GM12878 (cell line): ENCODE measurements at regions not wholly inside any gene's neighbourhood (a gene's known extent, or its start where the extent isn't known, plus 50 kb on each side); places are given as distances from the start of the nearest gene placed in this dataset.
"Not testable (repeated sequence)": the region's sequence is repeated elsewhere in the genome, so short reads cannot be mapped to it uniquely, and the experiment has no call there.

ENCODE experiments used
- ATAC-seq: fragments of 200-7000 bp; cut with Tn5 transposase; 3 replicates; pipeline ENCODE4 v1.9.1; 2020; ENCODE audit warnings: mild to moderate bottlenecking, moderate library complexity
- BruUV-seq: library from RNA; stranded (reverse); fragments of 400-500 nt; replicated peaks from 2 replicates; lab custom pipeline; 2021; lab: Mats Ljungman, UMichigan
- CTCF ChIA-PET: fragments of 300-600 bp; sonication (Branson Sonifier 250); formaldehyde crosslinking; extraction: SDS; loops from one replicate; lab custom pipeline; 2021; ENCODE audit warnings: inconsistent platforms; lab: Yijun Ruan, JAX
- POLR2A ChIA-PET: fragments of 350-600 bp; formaldehyde crosslinking; extraction: SDS; loops from one replicate; lab custom pipeline; 2021; ENCODE audit warnings: inconsistent platforms; lab: Charles Lee
- RAD21 ChIA-PET: fragments of 300-600 bp; sonication (Branson Sonifier 250); formaldehyde crosslinking; loops from one replicate; lab custom pipeline; 2023; ENCODE audit warnings: antibody characterized with exemption; ENCODE audit not compliant: unreplicated experiment; lab: Charles Lee
- SMC1A ChIA-PET: fragments of 300-600 bp; sonication (Branson Sonifier 250); formaldehyde crosslinking; loops from one replicate; lab custom pipeline; 2023; ENCODE audit not compliant: unreplicated experiment, uncharacterized antibody; lab: Charles Lee
- DNase-seq: peaks from one replicate; pipeline ENCODE4 v3.0.0-alpha.2; 2011; ENCODE audit warnings: low read depth, low spot score
- FAIRE-seq: peaks from 3 replicates; lab custom pipeline; 2011; peaks lifted over from hg19 to GRCh38; lab: Jason Lieb, UNC
- H2AFZ ChIP-seq: 2 replicates; pipeline ENCODE4 v1.6.0; 2011; ENCODE audit warnings: low read depth, low read length, control low read depth; ENCODE audit not compliant: control insufficient read depth
- H3K27ac ChIP-seq: 2 replicates; pipeline ENCODE4 v1.5.1; 2011; ENCODE audit warnings: control low read depth; ENCODE audit not compliant: control insufficient read depth, insufficient read depth
- H3K27me3 ChIP-seq, 2 experiments: replicated peaks in 1 of 2; 2 replicates each; pipeline versions ENCODE4 v1.6.0 to v1.6.1; 2011; ENCODE audit warnings: low read length in 1 of 2; ENCODE audit not compliant: control insufficient read depth in 2 of 2, insufficient read depth in 2 of 2
- H3K36me3 ChIP-seq, 2 experiments: 2 replicates each; pipeline ENCODE4 v1.5.1; 2011; ENCODE audit warnings: low read length in 1 of 2; ENCODE audit not compliant: control insufficient read depth in 2 of 2, insufficient read depth in 2 of 2
- H3K4me1 ChIP-seq: 2 replicates; pipeline ENCODE4 v1.6.1; 2011; ENCODE audit warnings: mild to moderate bottlenecking, low read length, moderate library complexity, mixed read lengths; ENCODE audit not compliant: control insufficient read depth, insufficient read depth
- H3K4me2 ChIP-seq: 2 replicates; pipeline ENCODE4 v1.6.0; 2011; ENCODE audit warnings: control low read depth; ENCODE audit not compliant: control insufficient read depth, insufficient read depth
- H3K4me3 ChIP-seq: fragments of 200-600 bp; sonication (generic); 2 replicates; pipeline ENCODE4 v1.5.1; 2016
- H3K79me2 ChIP-seq: 2 replicates; pipeline ENCODE4 v1.6.0; 2011; ENCODE audit warnings: low read length; ENCODE audit not compliant: control insufficient read depth, insufficient read depth
- H3K9ac ChIP-seq: 2 replicates; pipeline ENCODE4 v1.8.0; 2011; ENCODE audit warnings: low read length, control low read depth, mixed read lengths; ENCODE audit not compliant: control insufficient read depth, insufficient read depth
- H3K9me3 ChIP-seq: replicated peaks from 3 replicates; pipeline ENCODE4 v1.5.1; 2011; ENCODE audit warnings: mild to moderate bottlenecking, low read length; ENCODE audit not compliant: control insufficient read depth, insufficient read depth
- H4K20me1 ChIP-seq: 2 replicates; pipeline ENCODE4 v1.6.0; 2011; ENCODE audit not compliant: control insufficient read depth, insufficient read depth
- BACH1 ChIP-seq: fragments of 450-650 bp; IDR thresholded peaks from 2 replicates; pipeline ENCODE4 v1.6.1; 2017; ENCODE audit warnings: mild to moderate bottlenecking, borderline replicate concordance
- CBX5 ChIP-seq: sonication (generic); IDR thresholded peaks from 2 replicates; pipeline ENCODE4 v1.6.1; 2016; ENCODE audit warnings: low read depth, moderate library complexity, mild to moderate bottlenecking, inconsistent platforms
- E2F8 ChIP-seq: fragments of 450-650 bp; IDR thresholded peaks from 2 replicates; pipeline ENCODE4 v1.6.1; 2018; ENCODE audit warnings: mild to moderate bottlenecking, low read depth, moderate library complexity; ENCODE audit not compliant: partially characterized antibody
- HDAC2 ChIP-seq: fragments of 200-600 bp; sonication (generic); IDR thresholded peaks from 2 replicates; pipeline ENCODE4 v1.6.1; 2017
- IKZF2 ChIP-seq, 2 experiments: fragments of 450-650 bp; IDR thresholded peaks; 2 replicates each; pipeline ENCODE4 v1.6.1; 2017; ENCODE audit warnings: mild to moderate bottlenecking in 2 of 2, moderate library complexity in 2 of 2
- JUNB ChIP-seq: IDR thresholded peaks from 2 replicates; pipeline ENCODE4 v1.6.1; 2016; ENCODE audit warnings: antibody characterized with exemption, mild to moderate bottlenecking
- MTA3 ChIP-seq: IDR thresholded peaks from 2 replicates; pipeline ENCODE4 v1.6.1; 2012; ENCODE audit warnings: low read length, inconsistent platforms, borderline replicate concordance
- NFYB ChIP-seq: IDR thresholded peaks from 2 replicates; pipeline ENCODE4 v1.6.1; 2011; ENCODE audit warnings: low read depth, mild to moderate bottlenecking, low read length, improper control_type of control experiment, moderate library complexity; ENCODE audit not compliant: insufficient read depth
- NKRF ChIP-seq: fragments of 450-650 bp; conservative IDR thresholded peaks from 2 replicates; pipeline ENCODE4 v1.6.1; 2017; ENCODE audit warnings: mild to moderate bottlenecking, moderate library complexity
- PML ChIP-seq: IDR thresholded peaks from 2 replicates; pipeline ENCODE4 v1.6.1; 2012; ENCODE audit warnings: low read length, inconsistent platforms
- USF2 ChIP-seq: IDR thresholded peaks from 2 replicates; pipeline ENCODE4 v1.6.1; 2011; ENCODE audit warnings: low read depth, low read length, improper control_type of control experiment, borderline replicate concordance
- WGBS: methylation state at CpG from one replicate; pipeline ENCODE4 v1.1.6; 2016; ENCODE audit warnings: low lambda C conversion rate; ENCODE audit not compliant: insufficient replicate concordance, insufficient coverage; ENCODE audit errors: missing lambda C conversion rate; 5-methylcytosine and 5-hydroxymethylcytosine counted together
- in situ Hi-C: fragments of 300-500 bp; cut with MboI; formaldehyde crosslinking; loops from 9 replicates; pipeline ENCODE4 v1.14.3; 2018; ENCODE audit warnings: mixed read lengths
- intact Hi-C: fragments of 100-400 bp; cut with micrococcal nuclease; formaldehyde crosslinking; loops from one replicate; pipeline ENCODE4 v1.14.2; 2022; ENCODE audit not compliant: unreplicated experiment

GRCh38 chr15:22224241-22224671, 143.9 kb downstream of the OR4M2 start:
- Histone ChIP-seq H3K4me1 (no peaks in the 10 kb centered on the region), H3K4me3 (no peak overlapping the region), H3K9ac (no peak overlapping the region), H4K20me1 (no peaks in the 10 kb centered on the region), H3K9me3 (no peaks in the 10 kb centered on the region)
- 34% methylated on average over 9 of the region's 9 CpGs for WGBS
- FAIRE-seq: no peak
- ChIA-PET SMC1A (interaction anchor here (1.4 kb wide), 1 partner anchor 1867 kb away, joined by 7 read pairs; no protein-coding TSS in a partner anchor), POLR2A (no interaction called here)
- TF ChIP-seq E2F8: no peak
- no peak for TF ChIP-seq NFYB
- no peak for TF ChIP-seq IKZF2 (IDR thresholded peaks at IDR 0.05)
- TF ChIP-seq HDAC2: no peak
- no peak for TF ChIP-seq NKRF
- no peak for TF ChIP-seq CBX5
- no peak for TF ChIP-seq BACH1
- TF ChIP-seq USF2: no peak
- TF ChIP-seq PML: no peak
- no peak for TF ChIP-seq JUNB
- no peak for TF ChIP-seq MTA3
- TF ChIP-seq, all 136 proteins: peak for 0
- ATAC-seq (no peak), DNase-seq (no peak)
- ChIA-PET RAD21 (no interaction called here), CTCF (interaction anchor here (1.1 to 4.0 kb wide), 3 partner anchors 24 to 1873 kb away, joined by 3 to 35 read pairs (median 4); no protein-coding TSS in a partner anchor)
- no peak overlapping the region for H3K4me2 ChIP-seq
- no peaks in the 10 kb centered on the region for H3K36me3 ChIP-seq
- no TSS peak for BruUV-seq
- no peak overlapping the region for H3K27ac ChIP-seq
- no peaks in the 10 kb centered on the region; a peak in 1 of 4 replicates for H3K27me3 ChIP-seq
- no peaks in the 10 kb centered on the region for H3K79me2 ChIP-seq
- in situ Hi-C loops: no loop called here
- H2AFZ ChIP-seq: no peak overlapping the region
- intact Hi-C loops: no loop called here

GRCh38 chr15:22224961-22225360, 144.6 kb downstream of the OR4M2 start:
- H3K36me3 ChIP-seq, POLR2A ChIA-PET, H3K4me1 ChIP-seq, ATAC-seq, H3K4me2 ChIP-seq, H3K9ac ChIP-seq, DNase-seq, BruUV-seq, H3K9me3 ChIP-seq, H2AFZ ChIP-seq, H3K4me3 ChIP-seq, H3K27me3 ChIP-seq, H3K27ac ChIP-seq, in situ Hi-C loops, H4K20me1 ChIP-seq, intact Hi-C loops, FAIRE-seq, H3K79me2 ChIP-seq: not testable (repeated sequence)
- WGBS: 67% methylated on average over 6 of the region's 7 CpGs
- ChIA-PET SMC1A (interaction anchor here (1.1 to 1.4 kb wide), 2 partner anchors 1865 to 1868 kb away, joined by 3 to 7 read pairs; no protein-coding TSS in a partner anchor), CTCF (interaction anchor here (0.6 to 4.0 kb wide), 3 partner anchors 1868 to 1873 kb away, joined by 3 to 35 read pairs (median 4); no protein-coding TSS in a partner anchor), RAD21 (interaction anchor here (1.3 kb wide), 1 partner anchor 1867 kb away, joined by 5 read pairs; no protein-coding TSS in a partner anchor)
